ENCODE measurements at regions not wholly inside any gene's neighbourhood (a gene's known extent, or its start where the extent isn't known, plus 50 kb on each side); places are given as distances from the start of the nearest gene placed in this dataset.

DNA sequence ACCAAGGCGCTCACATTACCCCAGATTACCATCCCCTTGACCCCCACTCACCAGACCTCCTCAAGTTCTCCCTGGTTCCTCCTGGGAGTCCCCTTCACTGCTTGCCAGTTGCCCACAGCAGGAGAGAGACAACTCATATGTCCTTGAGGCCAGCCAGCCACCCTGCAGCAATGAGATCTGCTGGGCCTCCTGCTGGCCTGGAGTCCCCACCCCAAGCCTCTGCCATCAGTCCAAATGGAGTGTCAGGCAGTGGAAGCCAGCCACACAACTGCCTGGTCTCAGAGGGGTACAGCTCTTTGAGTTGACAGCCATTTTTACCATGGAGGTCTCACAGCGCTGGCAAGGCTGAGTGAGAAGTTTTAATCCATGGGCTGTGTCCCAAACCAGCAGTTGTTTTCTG is 53.0 kb upstream of the EXOC4 start:
- H3K4me1 ChIP-seq = no peaks in the 10 kb centered on the region
- no peaks in the 10 kb centered on the region for H3K36me3 ChIP-seq
- no peak overlapping the region for H3K27ac ChIP-seq
- no peaks in the 10 kb centered on the region for H3K9me3 ChIP-seq
- H3K4me3 ChIP-seq = no peak overlapping the region
- no peak for DNase-seq
- TF ChIP-seq, protein P1, sequence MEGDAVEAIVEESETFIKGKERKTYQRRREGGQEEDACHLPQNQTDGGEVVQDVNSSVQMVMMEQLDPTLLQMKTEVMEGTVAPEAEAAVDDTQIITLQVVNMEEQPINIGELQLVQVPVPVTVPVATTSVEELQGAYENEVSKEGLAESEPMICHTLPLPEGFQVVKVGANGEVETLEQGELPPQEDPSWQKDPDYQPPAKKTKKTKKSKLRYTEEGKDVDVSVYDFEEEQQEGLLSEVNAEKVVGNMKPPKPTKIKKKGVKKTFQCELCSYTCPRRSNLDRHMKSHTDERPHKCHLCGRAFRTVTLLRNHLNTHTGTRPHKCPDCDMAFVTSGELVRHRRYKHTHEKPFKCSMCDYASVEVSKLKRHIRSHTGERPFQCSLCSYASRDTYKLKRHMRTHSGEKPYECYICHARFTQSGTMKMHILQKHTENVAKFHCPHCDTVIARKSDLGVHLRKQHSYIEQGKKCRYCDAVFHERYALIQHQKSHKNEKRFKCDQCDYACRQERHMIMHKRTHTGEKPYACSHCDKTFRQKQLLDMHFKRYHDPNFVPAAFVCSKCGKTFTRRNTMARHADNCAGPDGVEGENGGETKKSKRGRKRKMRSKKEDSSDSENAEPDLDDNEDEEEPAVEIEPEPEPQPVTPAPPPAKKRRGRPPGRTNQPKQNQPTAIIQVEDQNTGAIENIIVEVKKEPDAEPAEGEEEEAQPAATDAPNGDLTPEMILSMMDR (IDR thresholded peaks at IDR 0.05) = no peak
- no peak for TF ChIP-seq POLR2A (IDR thresholded peaks at IDR 0.05)
- H3K27me3 ChIP-seq = no peaks in the 10 kb centered on the region

DNA sequence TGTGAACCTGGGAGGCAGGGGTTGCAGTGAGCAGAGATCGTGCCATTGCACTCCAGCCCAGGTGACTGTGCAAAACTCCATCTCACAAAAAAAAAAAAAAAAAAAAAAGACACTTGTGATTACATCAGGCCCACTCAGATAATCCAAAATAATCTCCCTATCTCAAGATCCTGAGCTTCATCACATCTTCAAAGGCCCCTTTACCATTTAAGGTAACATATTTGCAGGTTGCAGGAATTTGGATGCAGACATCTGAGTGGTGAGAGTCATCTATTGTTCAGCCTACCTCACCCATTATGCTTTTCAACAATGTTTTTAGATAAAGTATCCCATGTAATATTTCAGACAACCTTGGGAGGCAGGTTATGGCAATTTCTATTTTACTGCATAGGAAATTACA is 51.4 kb upstream of the EXOC4 start:
- DNase-seq = no peak
- Histone ChIP-seq H3K36me3 (no peaks in the 10 kb centered on the region), H3K27me3 (no peaks in the 10 kb centered on the region), H3K9me3 (no peaks in the 10 kb centered on the region), H3K4me3 (no peak overlapping the region), H3K4me1 (no peaks in the 10 kb centered on the region), H3K27ac (no peak overlapping the region)
- no peak for TF ChIP-seq POLR2A (IDR thresholded peaks at IDR 0.05)
- TF ChIP-seq, protein P1 (IDR thresholded peaks at IDR 0.05) = no peak

DNA sequence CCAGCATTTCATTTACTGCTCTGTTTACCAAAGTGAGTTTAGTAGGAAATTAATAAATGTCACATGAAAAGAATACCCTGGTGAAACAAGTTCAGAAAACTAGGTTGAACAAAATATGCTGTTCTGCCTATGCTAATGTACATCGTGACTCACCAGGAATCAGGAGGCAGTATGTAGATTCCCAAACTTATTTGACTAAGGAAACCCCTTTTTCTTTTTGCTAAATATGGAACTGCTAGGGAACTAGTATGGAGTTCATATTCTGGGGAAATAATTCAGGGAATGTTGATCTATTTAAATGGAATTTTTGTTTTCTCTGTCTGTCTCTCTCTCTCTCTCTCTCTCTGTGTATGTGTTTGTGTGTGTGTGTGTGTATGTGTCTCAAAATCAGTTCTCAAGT is 49.9 kb upstream of the EXOC4 start:
- Histone ChIP-seq H3K4me1 (no peaks in the 10 kb centered on the region), H3K4me3 (no peak overlapping the region), H3K27me3 (no peaks in the 10 kb centered on the region), H3K36me3 (no peaks in the 10 kb centered on the region), H3K9me3 (no peaks in the 10 kb centered on the region), H3K27ac (no peak overlapping the region)
- no peak for TF ChIP-seq POLR2A (IDR thresholded peaks at IDR 0.05)
- TF ChIP-seq, protein P1 (IDR thresholded peaks at IDR 0.05) = no peak
- DNase-seq = no peak
